ENCODE measurements at regions not wholly inside any gene's neighbourhood (a gene's known extent, or its start where the extent isn't known, plus 50 kb on each side); places are given as distances from the start of the nearest gene placed in this dataset.

DNA sequence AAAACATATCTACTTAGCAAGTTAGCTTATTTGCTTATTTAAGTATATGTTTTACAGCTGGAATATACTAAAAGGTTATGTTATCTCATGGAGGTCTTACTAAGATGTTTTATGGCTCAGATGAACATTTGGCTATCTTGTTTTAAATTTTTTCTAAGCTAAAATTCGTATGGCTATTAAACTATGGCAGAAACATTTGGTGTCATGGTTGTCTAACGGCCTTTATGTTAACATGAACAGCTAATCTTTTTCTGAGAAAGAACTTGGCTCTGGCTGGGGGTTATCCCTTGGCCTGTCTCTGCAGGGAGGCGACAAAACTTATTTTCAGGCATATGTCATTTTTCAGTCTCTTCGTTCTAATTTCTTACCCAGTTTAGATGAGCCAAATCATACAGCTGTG is 101.5 kb upstream of the MTPN start:
- TF ChIP-seq, protein P1, sequence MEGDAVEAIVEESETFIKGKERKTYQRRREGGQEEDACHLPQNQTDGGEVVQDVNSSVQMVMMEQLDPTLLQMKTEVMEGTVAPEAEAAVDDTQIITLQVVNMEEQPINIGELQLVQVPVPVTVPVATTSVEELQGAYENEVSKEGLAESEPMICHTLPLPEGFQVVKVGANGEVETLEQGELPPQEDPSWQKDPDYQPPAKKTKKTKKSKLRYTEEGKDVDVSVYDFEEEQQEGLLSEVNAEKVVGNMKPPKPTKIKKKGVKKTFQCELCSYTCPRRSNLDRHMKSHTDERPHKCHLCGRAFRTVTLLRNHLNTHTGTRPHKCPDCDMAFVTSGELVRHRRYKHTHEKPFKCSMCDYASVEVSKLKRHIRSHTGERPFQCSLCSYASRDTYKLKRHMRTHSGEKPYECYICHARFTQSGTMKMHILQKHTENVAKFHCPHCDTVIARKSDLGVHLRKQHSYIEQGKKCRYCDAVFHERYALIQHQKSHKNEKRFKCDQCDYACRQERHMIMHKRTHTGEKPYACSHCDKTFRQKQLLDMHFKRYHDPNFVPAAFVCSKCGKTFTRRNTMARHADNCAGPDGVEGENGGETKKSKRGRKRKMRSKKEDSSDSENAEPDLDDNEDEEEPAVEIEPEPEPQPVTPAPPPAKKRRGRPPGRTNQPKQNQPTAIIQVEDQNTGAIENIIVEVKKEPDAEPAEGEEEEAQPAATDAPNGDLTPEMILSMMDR (IDR thresholded peaks at IDR 0.05) = no peak
- no peak for TF ChIP-seq POLR2A (IDR thresholded peaks at IDR 0.05)

Data from upper lobe of left lung (tissue), 4 donors.